ENCODE measurements at regions not wholly inside any gene's neighbourhood (a gene's known extent, or its start where the extent isn't known, plus 50 kb on each side); places are given as distances from the start of the nearest gene placed in this dataset.

DNA sequence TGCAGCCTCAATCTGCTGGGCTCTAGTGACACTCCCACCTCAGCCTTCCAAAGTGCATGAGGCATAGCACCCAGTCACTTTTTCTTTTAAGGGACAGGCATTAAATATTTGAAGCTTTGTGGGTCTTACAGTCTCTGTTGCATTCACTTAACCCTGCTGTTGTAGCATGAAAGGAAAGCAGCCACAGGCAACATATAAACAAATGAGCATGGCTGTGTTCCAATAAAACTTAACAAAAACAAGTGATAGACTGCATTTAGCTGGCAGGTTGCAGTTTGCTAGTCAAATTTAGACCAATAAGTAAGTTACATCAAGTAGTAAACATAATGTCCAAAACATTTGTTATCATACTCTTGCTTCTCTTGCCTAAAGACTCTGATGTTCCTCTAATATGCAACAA lies 297.3 kb upstream of the MMADHC start:
- ATAC-seq (ENCODE audit: low FRiP score): no peak

DNA sequence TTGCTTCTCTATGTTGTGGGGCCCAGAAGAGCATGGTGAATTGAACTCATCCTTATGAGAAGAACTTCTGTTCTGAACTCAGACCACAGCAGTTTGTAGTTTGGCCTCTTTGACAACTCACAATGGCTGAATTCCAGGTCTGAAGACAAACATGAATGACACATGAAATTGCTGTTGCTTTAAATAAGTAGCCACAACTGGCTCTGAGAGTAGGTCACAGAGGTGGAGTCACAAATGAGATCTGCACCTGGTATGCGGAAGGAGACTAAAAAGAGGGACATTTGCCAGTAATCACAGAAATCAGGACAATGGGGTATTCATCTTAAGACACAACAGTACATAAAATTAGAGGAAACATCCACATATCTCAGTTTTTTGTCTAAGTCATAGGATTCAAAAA lies 290.3 kb upstream of the MMADHC start:
- DNase-seq (ENCODE audit: low spot score) (no peak), ATAC-seq (ENCODE audit: low FRiP score) (no peak)
- TF ChIP-seq, protein P1, sequence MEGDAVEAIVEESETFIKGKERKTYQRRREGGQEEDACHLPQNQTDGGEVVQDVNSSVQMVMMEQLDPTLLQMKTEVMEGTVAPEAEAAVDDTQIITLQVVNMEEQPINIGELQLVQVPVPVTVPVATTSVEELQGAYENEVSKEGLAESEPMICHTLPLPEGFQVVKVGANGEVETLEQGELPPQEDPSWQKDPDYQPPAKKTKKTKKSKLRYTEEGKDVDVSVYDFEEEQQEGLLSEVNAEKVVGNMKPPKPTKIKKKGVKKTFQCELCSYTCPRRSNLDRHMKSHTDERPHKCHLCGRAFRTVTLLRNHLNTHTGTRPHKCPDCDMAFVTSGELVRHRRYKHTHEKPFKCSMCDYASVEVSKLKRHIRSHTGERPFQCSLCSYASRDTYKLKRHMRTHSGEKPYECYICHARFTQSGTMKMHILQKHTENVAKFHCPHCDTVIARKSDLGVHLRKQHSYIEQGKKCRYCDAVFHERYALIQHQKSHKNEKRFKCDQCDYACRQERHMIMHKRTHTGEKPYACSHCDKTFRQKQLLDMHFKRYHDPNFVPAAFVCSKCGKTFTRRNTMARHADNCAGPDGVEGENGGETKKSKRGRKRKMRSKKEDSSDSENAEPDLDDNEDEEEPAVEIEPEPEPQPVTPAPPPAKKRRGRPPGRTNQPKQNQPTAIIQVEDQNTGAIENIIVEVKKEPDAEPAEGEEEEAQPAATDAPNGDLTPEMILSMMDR (IDR thresholded peaks at IDR 0.05): no peak

More for the DNA sequence above, 297.3 kb upstream of the MMADHC start:
- TF ChIP-seq, protein P1 (IDR thresholded peaks at IDR 0.05): no peak
- no peak for DNase-seq (ENCODE audit: low spot score)

DNA sequence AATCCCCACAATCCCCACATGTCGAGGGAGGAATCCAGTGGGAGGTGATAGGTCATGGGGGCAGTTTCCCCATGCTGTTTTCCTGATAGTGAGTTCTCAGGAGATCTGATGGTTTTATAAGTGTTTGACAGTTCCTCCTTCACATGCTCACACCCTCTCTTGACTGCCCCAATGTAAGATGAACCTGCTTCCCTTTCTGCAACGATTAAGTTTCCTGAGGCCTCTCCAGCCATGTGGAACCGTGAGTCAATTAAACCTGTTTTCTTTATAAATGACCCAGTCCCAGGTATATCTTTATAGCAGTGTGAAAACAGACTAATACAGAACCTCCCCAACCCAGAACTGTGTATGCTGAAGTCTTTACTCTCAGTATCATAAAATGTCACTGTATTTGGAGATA lies 289.5 kb upstream of the MMADHC start:
- no peak for ATAC-seq (ENCODE audit: low FRiP score)
- TF ChIP-seq, protein P1 (IDR thresholded peaks at IDR 0.05): no peak
- DNase-seq (ENCODE audit: low spot score): no peak

DNA sequence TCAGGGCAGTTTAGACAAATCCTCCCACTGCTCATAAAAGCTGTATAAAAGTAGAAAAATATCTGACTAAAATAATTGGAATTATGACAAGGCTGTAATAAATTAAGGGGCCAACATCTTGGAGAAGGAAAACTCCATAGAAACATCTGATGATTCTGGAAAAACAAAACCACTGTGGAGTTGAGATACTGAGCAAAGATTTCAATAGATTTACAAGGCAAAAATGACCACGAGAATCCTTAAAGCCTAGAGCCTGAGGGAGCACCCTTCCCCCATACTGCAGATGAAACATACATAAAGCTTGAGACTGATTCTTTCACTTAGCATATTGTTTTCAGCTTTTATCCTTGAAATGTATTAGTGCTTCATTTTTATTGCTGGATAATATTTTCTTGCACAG lies 286.4 kb upstream of the MMADHC start:
- ATAC-seq (ENCODE audit: low FRiP score): no peak
- DNase-seq (ENCODE audit: low spot score): no peak

DNA sequence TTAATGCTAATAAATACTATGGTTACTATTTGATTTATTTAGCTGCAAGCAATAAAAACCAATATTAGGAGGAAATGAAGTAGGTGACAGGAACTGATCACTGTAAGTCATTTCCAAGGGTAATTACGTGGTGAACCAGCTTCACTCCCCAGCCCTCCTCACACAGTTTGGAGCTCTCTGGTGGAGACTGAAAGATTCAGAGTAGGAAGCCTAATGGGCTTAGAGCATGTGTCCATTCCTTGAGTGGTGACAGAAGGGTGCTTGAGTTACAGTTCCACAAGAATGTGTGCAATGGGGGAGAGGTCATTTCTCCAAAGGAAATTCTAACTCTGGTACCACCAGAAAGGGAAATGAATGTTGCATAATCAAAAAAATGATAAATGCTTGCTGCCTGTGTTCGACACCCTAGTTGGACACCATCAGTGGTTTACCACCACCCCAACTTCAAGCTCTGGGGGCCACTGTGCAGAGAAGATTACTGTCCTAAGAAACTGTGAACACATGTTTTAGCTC lies 285.1 kb upstream of the MMADHC start:
- no peak for ATAC-seq (ENCODE audit: low FRiP score)

More for the DNA sequence above, 286.4 kb upstream of the MMADHC start:
- TF ChIP-seq, protein P1 (IDR thresholded peaks at IDR 0.05): no peak

DNA sequence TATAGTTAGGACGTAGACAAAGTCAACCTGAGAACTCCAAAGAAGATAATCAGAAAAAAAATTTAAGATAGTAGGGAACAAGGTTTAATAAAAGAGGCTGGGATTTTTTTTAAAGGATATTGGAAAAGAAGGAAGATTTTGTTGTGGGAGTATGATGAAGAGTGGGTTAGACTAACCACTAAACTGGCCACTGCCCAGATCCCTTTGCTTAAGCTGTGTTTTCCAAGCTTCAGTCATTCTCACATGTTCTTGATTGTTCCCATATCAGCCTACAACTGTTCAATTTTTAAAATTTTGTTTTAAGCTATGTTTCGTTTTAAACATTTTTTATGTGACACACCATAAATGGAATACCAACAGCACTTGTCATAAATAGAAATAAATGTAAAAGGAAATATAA lies 284.5 kb upstream of the MMADHC start:
- no peak for DNase-seq (ENCODE audit: low spot score)
- TF ChIP-seq, protein P1 (IDR thresholded peaks at IDR 0.05): no peak
- no peak for ATAC-seq (ENCODE audit: low FRiP score)

More for the DNA sequence above, 285.1 kb upstream of the MMADHC start:
- DNase-seq (ENCODE audit: low spot score): no peak
- TF ChIP-seq, protein P1 (IDR thresholded peaks at IDR 0.05): no peak

DNA sequence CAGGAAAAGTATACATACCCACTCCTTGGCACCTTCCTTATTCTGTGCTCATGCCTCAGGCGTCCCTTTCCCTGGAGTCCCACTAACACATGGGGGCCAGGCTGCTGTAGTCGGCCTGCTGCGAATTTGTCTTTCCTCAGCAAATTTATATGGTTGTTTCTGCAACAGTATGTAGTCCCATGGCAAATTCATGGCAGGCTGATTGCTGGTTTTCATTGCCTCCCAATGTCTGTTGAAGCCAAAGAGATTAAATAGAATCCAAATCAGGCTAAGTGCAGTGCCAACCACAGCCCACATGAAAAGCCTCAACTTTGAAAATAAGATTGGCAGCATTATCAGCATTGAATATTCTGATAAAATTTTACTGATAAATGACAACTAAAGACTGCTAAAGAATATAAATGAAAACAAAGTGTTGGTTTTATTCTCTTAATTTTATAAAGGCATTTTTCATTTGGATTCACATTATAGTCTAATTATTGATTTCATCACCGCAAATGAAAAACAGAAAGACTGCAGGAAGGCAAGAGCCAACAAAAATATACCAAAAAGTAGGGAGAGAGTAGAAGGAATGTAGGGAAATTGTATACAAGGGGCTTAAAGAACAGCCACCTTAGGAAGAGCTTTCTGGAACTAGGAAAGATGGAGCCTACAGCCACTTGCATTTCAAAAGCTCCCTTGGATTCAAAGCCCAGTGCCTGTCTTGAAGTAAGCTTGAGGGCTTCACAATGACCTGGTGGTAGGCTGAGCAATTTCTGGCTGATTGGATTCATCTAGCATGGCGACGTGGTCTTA lies 283.7 kb upstream of the MMADHC start:
- TF ChIP-seq, protein P1 (IDR thresholded peaks at IDR 0.05): no peak
- DNase-seq (ENCODE audit: low spot score) (no peak), ATAC-seq (ENCODE audit: low FRiP score) (no peak)

Measured in omental fat pad (tissue), 3 donors.